ENCODE measurements at regions not wholly inside any gene's neighbourhood (a gene's known extent, or its start where the extent isn't known, plus 50 kb on each side); places are given as distances from the start of the nearest gene placed in this dataset.

- Histone ChIP-seq H3K4me1 (ENCODE audit: control insufficient read depth in 1 of 2, insufficient read depth in 2 of 2, low read length in 2 of 2) (peaks cover 0 to 3% of the 10 kb centered on the region in 2 experiments), H2BK12ac (ENCODE audit: low read length) (no peak overlapping the region), H3K4me2 (ENCODE audit: low read length) (no peak overlapping the region), H3K27ac (ENCODE audit: low read depth, low read length) (no peak overlapping the region), H4K8ac (ENCODE audit: low read depth, low read length) (no peak overlapping the region), H3K36me3 (ENCODE audit: control insufficient read depth in 1 of 2, insufficient read depth in 2 of 2, low read length in 2 of 2) (no peaks in the 10 kb centered on the region), H3K4ac (ENCODE audit: low read depth, low read length) (no peak overlapping the region), H3K9ac (ENCODE audit: low read length) (no peak overlapping the region), H3K79me1 (ENCODE audit: low read length) (no peaks in the 10 kb centered on the region), H3K4me3 (ENCODE audit: low read depth, low read length) (no peak overlapping the region), H2BK5ac (ENCODE audit: low read depth, low read length, poor library complexity) (no peak overlapping the region), H3K9me3 (ENCODE audit: insufficient read depth, low read depth, low read length) (no peaks in the 10 kb centered on the region), H4K91ac (ENCODE audit: low read depth, low read length) (no peak overlapping the region), H3K14ac (ENCODE audit: low read length) (no peak overlapping the region), H3K23ac (ENCODE audit: low read length) (no peak overlapping the region), H3K27me3 (ENCODE audit: insufficient read depth, low read length) (no peaks in the 10 kb centered on the region), H4K12ac (ENCODE audit: low read depth, low read length) (no peak overlapping the region), H2BK120ac (ENCODE audit: insufficient read depth, low read length, poor library complexity) (no peak overlapping the region), H3K18ac (ENCODE audit: low read length) (no peak overlapping the region), H3K79me2 (ENCODE audit: control insufficient read depth, insufficient read depth, low read length, poor library complexity) (no peaks in the 10 kb centered on the region), H2AK5ac (ENCODE audit: low read length) (no peak overlapping the region), H2AFZ (ENCODE audit: insufficient read depth, low read length, poor library complexity) (no peak overlapping the region)
- no CpG with 5 or more reads among the region's 4 CpGs for WGBS (ENCODE audit: extremely low coverage, insufficient coverage, insufficient read length)
- DNase-seq, result no peak
Observed at GRCh38 chr2:172351586-172351985, 75.8 kb upstream of the ITGA6 start.

GRCh38 chr2:172354347-172354746 lies 73.0 kb upstream of the ITGA6 start:
- Histone ChIP-seq H4K91ac (ENCODE audit: low read depth, low read length) (no peak overlapping the region), H2BK120ac (ENCODE audit: insufficient read depth, low read length, poor library complexity) (no peak overlapping the region), H3K23ac (ENCODE audit: low read length) (peak overlapping the region; percentile 34), H3K4me3 (ENCODE audit: low read depth, low read length) (no peak overlapping the region), H3K27ac (ENCODE audit: low read depth, low read length) (no peak overlapping the region), H3K27me3 (ENCODE audit: insufficient read depth, low read length) (no peaks in the 10 kb centered on the region), H3K9ac (ENCODE audit: low read length) (no peak overlapping the region), H3K4me1 (ENCODE audit: control insufficient read depth in 1 of 2, insufficient read depth in 2 of 2, low read length in 2 of 2) (peaks cover 0 to 3% of the 10 kb centered on the region in 2 experiments), H3K9me3 (ENCODE audit: insufficient read depth, low read depth, low read length) (no peaks in the 10 kb centered on the region), H3K36me3 (ENCODE audit: control insufficient read depth in 1 of 2, insufficient read depth in 2 of 2, low read length in 2 of 2) (no peaks in the 10 kb centered on the region), H3K79me1 (ENCODE audit: low read length) (no peaks in the 10 kb centered on the region), H2AK5ac (ENCODE audit: low read length) (no peak overlapping the region), H3K14ac (ENCODE audit: low read length) (no peak overlapping the region), H3K18ac (ENCODE audit: low read length) (no peak overlapping the region), H4K8ac (ENCODE audit: low read depth, low read length) (no peak overlapping the region), H2BK12ac (ENCODE audit: low read length) (no peak overlapping the region), H4K12ac (ENCODE audit: low read depth, low read length) (no peak overlapping the region), H3K79me2 (ENCODE audit: control insufficient read depth, insufficient read depth, low read length, poor library complexity) (no peaks in the 10 kb centered on the region), H2BK5ac (ENCODE audit: low read depth, low read length, poor library complexity) (no peak overlapping the region), H2AFZ (ENCODE audit: insufficient read depth, low read length, poor library complexity) (no peak overlapping the region), H3K4me2 (ENCODE audit: low read length) (no peak overlapping the region), H3K4ac (ENCODE audit: low read depth, low read length) (no peak overlapping the region)
- no CpG with 5 or more reads among the region's 5 CpGs for WGBS (ENCODE audit: extremely low coverage, insufficient coverage, insufficient read length)
- DNase-seq, result no peak

- no peaks in the 10 kb centered on the region for H3K27me3 ChIP-seq (ENCODE audit: insufficient read depth, low read length)
- H3K9me3 ChIP-seq (ENCODE audit: insufficient read depth, low read depth, low read length), result no peaks in the 10 kb centered on the region
- H3K9ac ChIP-seq (ENCODE audit: low read length), result no peak overlapping the region
- WGBS (ENCODE audit: extremely low coverage, insufficient coverage, insufficient read length), result no CpG with 5 or more reads among the region's 3 CpGs
- H3K36me3 ChIP-seq (ENCODE audit: control insufficient read depth in 1 of 2, insufficient read depth in 2 of 2, low read length in 2 of 2), result no peaks in the 10 kb centered on the region
- H3K4me3 ChIP-seq (ENCODE audit: low read depth, low read length), result no peak overlapping the region
- DNase-seq, result no peak
- H3K4me1 ChIP-seq (ENCODE audit: control insufficient read depth in 1 of 2, insufficient read depth in 2 of 2, low read length in 2 of 2), result peaks cover 0 to 3% of the 10 kb centered on the region in 2 experiments
- no peak overlapping the region for H4K91ac ChIP-seq (ENCODE audit: low read depth, low read length)
- H3K14ac ChIP-seq (ENCODE audit: low read length), result no peak overlapping the region
- no peak overlapping the region for H3K27ac ChIP-seq (ENCODE audit: low read depth, low read length)
- H3K79me1 ChIP-seq (ENCODE audit: low read length), result no peaks in the 10 kb centered on the region
- no peak overlapping the region for H3K18ac ChIP-seq (ENCODE audit: low read length)
- no peak overlapping the region for H2BK120ac ChIP-seq (ENCODE audit: insufficient read depth, low read length, poor library complexity)
- H3K79me2 ChIP-seq (ENCODE audit: control insufficient read depth, insufficient read depth, low read length, poor library complexity), result no peaks in the 10 kb centered on the region
- H3K4me2 ChIP-seq (ENCODE audit: low read length), result no peak overlapping the region
- H2AK5ac ChIP-seq (ENCODE audit: low read length), result no peak overlapping the region
- H3K23ac ChIP-seq (ENCODE audit: low read length), result no peak overlapping the region
- no peak overlapping the region for H2BK12ac ChIP-seq (ENCODE audit: low read length)
- H2AFZ ChIP-seq (ENCODE audit: insufficient read depth, low read length, poor library complexity), result no peak overlapping the region
- no peak overlapping the region for H4K12ac ChIP-seq (ENCODE audit: low read depth, low read length)
- H2BK5ac ChIP-seq (ENCODE audit: low read depth, low read length, poor library complexity), result no peak overlapping the region
- H3K4ac ChIP-seq (ENCODE audit: low read depth, low read length), result no peak overlapping the region
- no peak overlapping the region for H4K8ac ChIP-seq (ENCODE audit: low read depth, low read length)
Observed at GRCh38 chr2:172357442-172357841, 69.9 kb upstream of the ITGA6 start.

GRCh38 chr2:172358691-172359556 lies 68.5 kb upstream of the ITGA6 start:
- H3K27me3 ChIP-seq (ENCODE audit: insufficient read depth, low read length), result no peaks in the 10 kb centered on the region
- no CpG with 5 or more reads among the region's 12 CpGs for WGBS (ENCODE audit: extremely low coverage, insufficient coverage, insufficient read length)
- H3K23ac ChIP-seq (ENCODE audit: low read length), result no peak overlapping the region
- H3K79me1 ChIP-seq (ENCODE audit: low read length), result no peaks in the 10 kb centered on the region
- H2BK5ac ChIP-seq (ENCODE audit: low read depth, low read length, poor library complexity), result no peak overlapping the region
- H3K27ac ChIP-seq (ENCODE audit: low read depth, low read length), result no peak overlapping the region
- H3K18ac ChIP-seq (ENCODE audit: low read length), result no peak overlapping the region
- no peak overlapping the region for H2BK120ac ChIP-seq (ENCODE audit: insufficient read depth, low read length, poor library complexity)
- H3K79me2 ChIP-seq (ENCODE audit: control insufficient read depth, insufficient read depth, low read length, poor library complexity), result no peaks in the 10 kb centered on the region
- no peak overlapping the region for H4K91ac ChIP-seq (ENCODE audit: low read depth, low read length)
- no peak overlapping the region for H3K4me2 ChIP-seq (ENCODE audit: low read length)
- no peak overlapping the region for H3K9ac ChIP-seq (ENCODE audit: low read length)
- no peak overlapping the region for H3K4ac ChIP-seq (ENCODE audit: low read depth, low read length)
- H4K8ac ChIP-seq (ENCODE audit: low read depth, low read length), result no peak overlapping the region
- DNase-seq, result peak in 1 of 2 donors; percentile 21
- H3K9me3 ChIP-seq (ENCODE audit: insufficient read depth, low read depth, low read length), result no peaks in the 10 kb centered on the region
- H4K12ac ChIP-seq (ENCODE audit: low read depth, low read length), result no peak overlapping the region
- no peak overlapping the region for H2BK12ac ChIP-seq (ENCODE audit: low read length)
- no peak overlapping the region for H3K4me3 ChIP-seq (ENCODE audit: low read depth, low read length)
- H2AK5ac ChIP-seq (ENCODE audit: low read length), result no peak overlapping the region
- H3K4me1 ChIP-seq (ENCODE audit: control insufficient read depth in 1 of 2, insufficient read depth in 2 of 2, low read length in 2 of 2), result peaks cover 0 to 3% of the 10 kb centered on the region in 2 experiments
- H3K36me3 ChIP-seq (ENCODE audit: control insufficient read depth in 1 of 2, insufficient read depth in 2 of 2, low read length in 2 of 2), result no peaks in the 10 kb centered on the region
- no peak overlapping the region for H3K14ac ChIP-seq (ENCODE audit: low read length)
- H2AFZ ChIP-seq (ENCODE audit: insufficient read depth, low read length, poor library complexity), result no peak overlapping the region
